Effector memory CD4-positive, alpha-beta T cell (primary cell): ENCODE measurements at regions not wholly inside any gene's neighbourhood (a gene's known extent, or its start where the extent isn't known, plus 50 kb on each side); places are given as distances from the start of the nearest gene placed in this dataset.
"Not testable (repeated sequence)": the region's sequence is repeated elsewhere in the genome, so short reads cannot be mapped to it uniquely, and the experiment has no call there.

Experiments
- DNase-seq, 3 donors: peaks; one replicate each; pipeline ENCODE4 v3.0.0-alpha.2; 2020
- H3K27ac ChIP-seq: 2 replicates; pipeline ENCODE4 v1.7.0; 2013; ENCODE audit warnings: mild to moderate bottlenecking, low read length, moderate library complexity; ENCODE audit not compliant: insufficient read depth, poor library complexity, severe bottlenecking
- H3K27me3 ChIP-seq: replicated peaks from 2 replicates; pipeline ENCODE4 v1.7.0; 2013; ENCODE audit warnings: mild to moderate bottlenecking, low read length; ENCODE audit not compliant: insufficient read depth, control insufficient read depth, poor library complexity, severe bottlenecking
- H3K36me3 ChIP-seq: 2 replicates; pipeline ENCODE4 v1.7.0; 2013; ENCODE audit warnings: mild to moderate bottlenecking, low read length, moderate library complexity; ENCODE audit not compliant: control insufficient read depth, insufficient read depth
- H3K4me1 ChIP-seq: 2 replicates; pipeline ENCODE4 v1.7.0; 2013; ENCODE audit warnings: low read length, mild to moderate bottlenecking; ENCODE audit not compliant: control insufficient read depth, insufficient read depth, poor library complexity, severe bottlenecking
- H3K4me3 ChIP-seq: 2 replicates; pipeline ENCODE4 v1.7.0; 2013; ENCODE audit warnings: low read length, low read depth, mild to moderate bottlenecking; ENCODE audit not compliant: insufficient read depth, poor library complexity, severe bottlenecking
- H3K9me3 ChIP-seq: 2 replicates; pipeline ENCODE4 v1.7.0; 2013; ENCODE audit warnings: mild to moderate bottlenecking, low read length, moderate library complexity; ENCODE audit not compliant: control insufficient read depth

DNA sequence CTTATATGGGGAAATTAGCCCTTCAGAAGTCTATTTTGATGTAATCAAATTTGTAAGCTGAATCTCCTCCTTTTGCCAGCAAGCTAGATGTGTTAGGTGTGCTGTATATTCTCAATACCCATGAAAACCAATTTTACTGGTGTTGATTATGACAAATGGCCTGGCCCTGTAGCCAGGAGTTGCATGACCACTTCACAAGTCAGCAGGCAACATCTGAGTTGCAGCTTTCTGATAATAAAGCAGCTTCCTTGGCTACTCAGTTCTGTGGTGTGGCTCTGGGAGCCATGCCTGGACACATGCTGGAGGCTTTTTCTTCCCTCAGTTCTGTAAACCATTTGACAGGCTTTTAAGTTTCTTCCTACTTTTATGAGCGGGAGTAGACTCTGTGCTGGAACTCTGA lies 154.1 kb upstream of the CXCL13 start:
- no peak for DNase-seq
- Histone ChIP-seq H3K9me3 (no peaks in the 10 kb centered on the region), H3K36me3 (no peaks in the 10 kb centered on the region), H3K27ac (no peak overlapping the region), H3K4me1 (no peaks in the 10 kb centered on the region), H3K4me3 (no peak overlapping the region), H3K27me3 (peaks cover 3% of the 10 kb centered on the region)

DNA sequence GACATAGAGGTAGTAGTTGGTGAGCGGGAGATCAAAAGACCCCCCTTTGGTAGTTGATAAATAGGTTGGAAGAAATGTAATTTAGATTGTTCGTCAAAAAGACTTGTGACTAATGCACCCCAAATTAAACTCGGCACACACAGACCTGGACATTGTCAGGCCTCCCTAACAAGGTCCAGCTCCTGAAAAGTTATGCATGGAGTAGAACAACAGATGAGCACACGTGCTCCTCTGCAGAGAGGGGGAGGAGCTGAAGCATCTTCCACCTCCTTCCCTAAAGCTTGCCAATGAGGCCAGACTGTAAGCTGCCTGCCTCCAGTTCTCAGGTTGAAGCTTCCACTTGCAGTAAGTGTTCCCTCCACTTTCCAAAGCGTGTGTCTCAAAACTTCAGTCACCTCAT lies 153.5 kb upstream of the CXCL13 start:
- not testable (repeated sequence) for H3K27ac ChIP-seq, H3K4me3 ChIP-seq, H3K27me3 ChIP-seq, H3K36me3 ChIP-seq, H3K9me3 ChIP-seq, DNase-seq, H3K4me1 ChIP-seq

DNA sequence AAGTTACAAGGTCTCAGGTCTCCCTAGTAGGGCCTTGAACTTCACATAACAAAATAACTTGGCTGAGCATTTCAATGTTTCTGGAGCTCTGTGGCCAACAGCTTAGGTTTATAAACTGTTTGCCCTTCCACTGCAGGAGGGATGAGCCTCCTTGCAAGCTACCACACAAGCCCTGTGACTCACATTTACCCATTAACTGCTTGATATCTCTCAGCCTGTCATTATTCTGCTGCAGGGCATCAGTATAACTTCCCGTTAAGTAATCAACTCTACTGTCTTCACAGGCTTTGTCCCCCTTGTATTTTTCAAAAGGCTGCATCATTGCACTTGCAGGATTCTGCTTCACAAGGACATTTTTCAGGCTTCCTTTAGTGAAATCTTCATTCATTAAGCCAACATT lies 151.7 kb upstream of the CXCL13 start:
- H3K4me3 ChIP-seq: no peak overlapping the region
- no peaks in the 10 kb centered on the region for H3K36me3 ChIP-seq
- no peak for DNase-seq
- no peak overlapping the region for H3K27ac ChIP-seq
- H3K4me1 ChIP-seq: no peaks in the 10 kb centered on the region
- H3K27me3 ChIP-seq: peaks cover 3% of the 10 kb centered on the region
- no peaks in the 10 kb centered on the region for H3K9me3 ChIP-seq

DNA sequence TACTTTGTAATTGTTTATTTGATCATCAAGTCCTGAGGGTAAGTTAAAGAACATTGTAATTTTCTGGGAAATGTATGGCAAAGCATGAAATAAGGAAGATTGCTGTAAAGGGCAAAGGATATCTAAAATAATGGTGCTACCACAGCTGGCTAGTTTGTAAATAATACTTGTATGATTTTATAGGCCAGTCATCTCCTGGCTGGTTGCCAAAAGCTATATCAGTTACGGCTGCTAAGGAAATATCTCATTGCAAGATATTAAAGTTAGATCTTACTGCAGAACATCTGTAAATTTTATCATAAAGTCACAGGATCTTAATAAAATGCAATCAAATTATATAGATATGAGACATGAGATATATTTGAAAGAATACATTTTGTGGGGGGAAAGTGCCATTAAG lies 150.8 kb upstream of the CXCL13 start:
- no peaks in the 10 kb centered on the region for H3K27me3 ChIP-seq
- no peaks in the 10 kb centered on the region for H3K36me3 ChIP-seq
- no peak overlapping the region for H3K4me3 ChIP-seq
- no peak for DNase-seq
- no peaks in the 10 kb centered on the region for H3K9me3 ChIP-seq
- H3K4me1 ChIP-seq: no peaks in the 10 kb centered on the region
- no peak overlapping the region for H3K27ac ChIP-seq

DNA sequence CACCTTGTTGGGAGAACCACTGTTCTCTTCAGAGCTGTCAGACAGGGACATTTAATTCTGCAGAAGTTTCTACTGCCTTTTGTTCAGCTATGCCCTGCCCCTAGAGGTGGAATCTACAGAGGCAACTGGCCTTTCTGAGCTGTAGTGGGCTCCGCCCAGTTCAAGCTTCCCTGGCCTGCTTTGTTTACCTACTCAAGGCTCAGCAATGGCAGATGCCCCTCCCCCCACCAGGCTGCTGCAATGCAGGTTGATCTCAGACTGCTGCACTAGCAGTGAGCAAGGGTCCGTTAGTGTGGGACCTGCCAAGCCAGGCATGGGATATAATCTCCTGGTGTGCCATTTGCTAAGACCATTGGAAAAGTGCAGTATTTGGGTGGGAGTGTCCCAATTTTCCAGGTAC lies 141.5 kb upstream of the CXCL13 start:
- H3K9me3 ChIP-seq, H3K4me1 ChIP-seq, H3K36me3 ChIP-seq, DNase-seq, H3K27me3 ChIP-seq, H3K4me3 ChIP-seq, H3K27ac ChIP-seq: not testable (repeated sequence)

DNA sequence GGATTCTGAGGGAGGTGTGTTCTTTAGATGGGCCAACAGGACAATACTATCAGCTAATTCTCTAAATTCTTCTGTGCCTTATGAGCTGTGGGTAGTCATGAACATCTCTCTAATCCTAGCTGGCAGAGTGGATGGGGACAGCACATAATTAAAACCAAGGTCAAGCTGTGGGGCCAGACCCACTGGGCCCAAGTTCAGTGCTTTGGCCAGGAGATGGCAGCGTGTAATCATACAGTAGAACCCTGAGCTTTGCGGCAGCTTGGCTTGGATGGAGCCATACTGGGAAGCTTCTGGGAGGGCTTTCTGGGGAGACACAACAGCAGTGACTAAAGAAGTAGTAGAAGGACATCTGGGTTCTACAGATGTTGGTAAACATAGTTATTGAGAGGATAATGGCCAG lies 140.3 kb upstream of the CXCL13 start:
- no peaks in the 10 kb centered on the region for H3K36me3 ChIP-seq
- H3K27me3 ChIP-seq: no peaks in the 10 kb centered on the region
- no peak for DNase-seq
- H3K27ac ChIP-seq: no peak overlapping the region
- H3K4me1 ChIP-seq: no peaks in the 10 kb centered on the region
- H3K4me3 ChIP-seq: no peak overlapping the region
- H3K9me3 ChIP-seq: no peaks in the 10 kb centered on the region

DNA sequence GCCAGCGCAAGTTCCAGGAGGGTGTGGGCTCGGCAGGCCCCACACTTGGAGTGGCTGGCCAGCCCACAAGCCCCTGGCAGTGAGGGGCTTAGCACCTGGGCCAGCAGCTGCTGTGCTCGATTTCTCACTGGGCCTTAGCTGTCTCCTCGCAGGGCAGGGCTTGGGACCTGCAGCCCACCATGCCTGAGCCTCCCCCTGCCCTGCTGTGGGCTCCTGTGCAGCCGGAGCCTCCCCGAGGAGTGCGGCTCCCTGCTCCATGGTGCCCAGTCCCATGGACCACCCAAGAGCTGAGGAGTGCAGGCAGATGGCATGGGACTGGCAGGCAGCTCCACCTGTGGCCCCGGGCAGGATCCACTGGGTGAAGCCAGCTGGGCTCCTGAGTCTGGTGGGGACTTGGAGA lies 139.2 kb upstream of the CXCL13 start:
- Histone ChIP-seq H3K36me3 (no peaks in the 10 kb centered on the region), H3K27ac (no peak overlapping the region), H3K4me1 (no peaks in the 10 kb centered on the region), H3K9me3 (no peaks in the 10 kb centered on the region), H3K4me3 (no peak overlapping the region), H3K27me3 (no peaks in the 10 kb centered on the region)
- DNase-seq: no peak

DNA sequence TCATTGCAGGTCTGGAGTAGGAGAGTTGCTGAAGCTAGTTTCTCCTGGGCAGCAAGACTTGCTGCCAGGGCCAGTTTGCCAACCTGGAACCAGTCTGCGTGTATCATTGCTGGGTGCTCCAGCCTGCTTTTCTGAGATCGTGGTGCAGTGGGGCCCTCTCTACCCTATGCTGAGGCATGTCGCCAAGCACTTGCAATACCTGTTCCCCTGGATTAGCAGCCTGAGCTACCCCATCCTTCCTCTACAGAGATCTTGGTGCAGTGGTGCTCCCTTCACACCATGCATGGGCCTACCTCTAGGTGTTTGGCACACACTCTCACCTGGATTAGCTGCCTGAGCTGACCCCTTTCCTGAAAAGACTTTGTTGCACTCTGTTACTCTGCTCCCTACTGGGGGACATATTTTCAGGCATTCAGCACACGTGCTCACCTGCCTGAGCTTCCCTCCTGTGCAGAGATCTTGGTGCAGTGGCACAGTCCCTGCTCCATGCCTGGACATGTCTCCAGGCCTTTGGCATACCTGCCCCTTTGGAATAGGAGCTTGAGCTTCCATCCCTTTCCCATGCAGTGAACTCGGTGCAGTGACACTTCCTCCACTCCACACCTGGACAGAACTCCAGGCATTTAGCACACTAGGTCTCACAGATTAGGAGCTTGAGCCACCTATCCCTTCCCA lies 133.7 kb upstream of the CXCL13 start:
- Histone ChIP-seq H3K4me1 (no peaks in the 10 kb centered on the region), H3K9me3 (no peaks in the 10 kb centered on the region), H3K27me3 (no peaks in the 10 kb centered on the region), H3K36me3 (no peaks in the 10 kb centered on the region), H3K4me3 (no peak overlapping the region), H3K27ac (no peak overlapping the region)
- no peak for DNase-seq

DNA sequence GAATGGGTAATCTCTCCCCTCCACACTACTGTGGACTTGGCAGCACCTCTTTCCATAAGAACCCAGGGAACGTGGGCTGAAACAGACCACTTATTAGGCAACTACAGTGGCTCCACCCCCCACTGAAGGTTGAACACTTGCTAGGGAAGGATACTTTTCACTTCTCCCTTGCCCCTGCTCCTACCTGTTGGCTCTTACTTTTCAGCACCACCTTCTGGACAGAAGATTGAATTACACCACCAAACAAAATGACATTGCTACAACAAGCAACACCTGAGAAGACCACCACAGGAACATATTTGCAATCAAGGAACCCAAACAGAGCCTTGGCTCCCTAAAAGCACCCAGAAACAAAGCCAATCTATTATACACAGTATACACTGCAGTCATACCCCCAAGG lies 132.1 kb upstream of the CXCL13 start:
- DNase-seq: no peak
- Histone ChIP-seq H3K9me3 (no peaks in the 10 kb centered on the region), H3K4me1 (no peaks in the 10 kb centered on the region), H3K27ac (no peak overlapping the region), H3K27me3 (no peaks in the 10 kb centered on the region), H3K36me3 (no peaks in the 10 kb centered on the region), H3K4me3 (no peak overlapping the region)

DNA sequence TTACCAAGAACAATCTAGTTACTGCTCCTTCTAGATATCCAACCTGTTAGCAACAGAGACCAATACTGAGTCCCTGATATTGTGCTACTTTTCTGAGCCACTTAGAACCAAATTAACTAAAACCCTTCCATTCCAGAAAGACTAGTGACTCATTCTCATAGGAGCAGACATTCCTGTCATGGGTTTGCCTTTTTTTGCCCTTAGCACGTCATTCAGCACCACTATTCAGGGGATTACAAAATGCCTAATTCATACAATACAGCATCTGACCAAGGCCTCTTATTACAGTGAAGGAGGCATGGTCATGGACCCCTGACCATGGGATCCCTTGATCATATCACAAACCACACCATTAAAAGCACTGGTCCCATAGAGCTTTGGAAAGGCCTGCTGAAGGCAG lies 123.8 kb upstream of the CXCL13 start:
- H3K27ac ChIP-seq: no peak overlapping the region
- no peaks in the 10 kb centered on the region for H3K4me1 ChIP-seq
- H3K27me3 ChIP-seq: no peaks in the 10 kb centered on the region
- DNase-seq: no peak
- no peaks in the 10 kb centered on the region for H3K36me3 ChIP-seq
- H3K4me3 ChIP-seq: no peak overlapping the region
- no peaks in the 10 kb centered on the region for H3K9me3 ChIP-seq

DNA sequence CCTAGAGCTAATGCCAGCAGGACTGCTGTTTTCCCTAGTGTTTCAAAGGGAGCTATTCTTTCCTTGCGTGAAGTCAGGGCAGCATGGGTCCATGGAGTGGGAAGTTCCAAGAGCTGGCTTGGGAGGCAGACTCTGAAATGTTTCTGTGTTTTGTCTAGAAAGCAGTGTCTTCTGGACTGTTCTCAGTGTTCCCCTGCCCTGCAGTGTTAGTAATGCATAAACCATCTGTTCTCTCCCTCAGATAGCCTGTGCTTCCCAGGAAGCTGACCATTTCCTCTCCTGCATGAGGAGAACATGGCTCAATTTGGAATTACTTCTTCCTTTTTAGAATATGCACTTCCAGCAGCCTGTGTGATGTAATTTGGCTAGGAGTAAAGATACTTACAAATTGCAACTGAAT lies 116.7 kb upstream of the CXCL13 start:
- Histone ChIP-seq H3K4me1 (no peaks in the 10 kb centered on the region), H3K4me3 (no peak overlapping the region), H3K36me3 (no peaks in the 10 kb centered on the region), H3K9me3 (no peaks in the 10 kb centered on the region), H3K27ac (no peak overlapping the region), H3K27me3 (no peaks in the 10 kb centered on the region)
- no peak for DNase-seq
